GM19372 (cell line): ENCODE measurements at regions not wholly inside any gene's neighbourhood (a gene's known extent, or its start where the extent isn't known, plus 50 kb on each side); places are given as distances from the start of the nearest gene placed in this dataset.

Experiments used
- ATAC-seq: cut with Tn5 transposase; IDR thresholded peaks from one replicate; pipeline ENCODE4 v1.9.1; 2021; ENCODE audit warnings: mild to moderate bottlenecking, low read depth, moderate library complexity; ENCODE audit not compliant: unreplicated experiment

DNA sequence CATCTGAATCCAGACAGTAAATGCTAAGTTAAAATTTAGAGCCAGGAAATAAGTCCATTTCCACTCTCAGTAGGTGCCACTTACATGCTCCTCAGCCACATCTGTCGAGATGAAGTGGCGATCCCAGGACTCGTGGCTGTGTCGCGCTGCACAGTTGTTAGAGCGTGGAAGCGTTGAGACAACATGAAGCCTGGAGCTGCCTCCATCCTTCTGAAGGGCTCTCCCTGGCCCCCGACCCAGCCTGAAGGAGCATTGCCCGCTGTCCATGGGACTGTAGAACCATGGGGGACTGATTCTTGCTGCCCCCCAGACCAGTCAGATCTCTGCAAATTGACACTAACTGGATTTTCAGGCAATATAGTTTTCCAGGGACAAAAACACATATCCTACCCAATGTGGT lies 58.9 kb downstream of the IRX1 start:
- ATAC-seq, result no peak

DNA sequence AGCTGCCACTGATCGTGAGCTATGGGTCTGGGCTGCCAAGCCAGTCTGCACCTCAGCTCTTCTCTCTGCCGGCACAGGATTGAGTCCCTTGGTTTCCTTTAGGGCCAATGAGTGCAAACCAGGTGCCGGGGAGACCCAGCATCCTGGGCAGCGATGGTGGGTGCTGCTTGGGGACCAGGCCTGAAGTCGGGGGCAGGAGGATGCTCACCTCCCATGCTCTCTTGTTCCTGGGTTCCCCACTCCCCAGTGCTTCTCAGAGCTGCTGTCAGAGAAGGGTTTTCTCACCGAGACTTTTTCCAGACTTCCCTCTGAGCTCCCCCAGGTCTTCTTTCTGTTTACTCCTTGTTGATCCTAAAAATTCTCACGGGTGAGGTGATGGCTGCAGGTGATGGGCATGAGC lies 61.2 kb downstream of the IRX1 start:
- ATAC-seq, result no peak

DNA sequence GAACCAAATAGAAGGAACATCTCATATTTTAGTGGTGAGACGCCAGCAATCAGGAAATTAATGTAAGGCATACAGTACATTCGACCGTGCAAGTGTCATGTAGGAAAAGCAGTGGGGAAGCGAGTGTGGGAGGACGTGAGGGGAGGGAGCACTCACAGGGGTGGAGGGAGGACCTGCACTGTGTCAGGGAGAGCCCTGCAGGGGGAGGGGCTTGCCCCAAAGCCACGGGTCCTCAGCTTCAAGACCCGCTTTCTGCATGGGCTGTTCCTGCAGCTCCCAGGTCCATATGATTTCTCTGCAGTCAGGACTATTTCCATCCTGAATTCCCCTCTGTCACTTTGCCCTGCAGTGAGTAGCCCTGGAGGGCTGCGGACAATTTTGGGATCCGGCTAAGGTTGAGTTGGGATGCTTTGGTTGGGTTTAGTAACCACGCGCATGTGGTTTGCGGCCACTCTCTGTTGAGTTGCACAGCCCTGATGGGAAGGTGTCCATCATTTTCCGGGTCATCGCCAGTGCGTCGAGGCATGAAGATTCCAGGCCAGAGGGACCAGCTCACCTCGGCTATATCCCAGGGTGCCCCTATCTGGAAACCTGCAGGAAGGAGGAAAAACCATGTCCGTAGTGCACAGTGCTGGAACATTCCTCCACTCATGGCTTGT lies 61.9 kb downstream of the IRX1 start:
- no peak for ATAC-seq

DNA sequence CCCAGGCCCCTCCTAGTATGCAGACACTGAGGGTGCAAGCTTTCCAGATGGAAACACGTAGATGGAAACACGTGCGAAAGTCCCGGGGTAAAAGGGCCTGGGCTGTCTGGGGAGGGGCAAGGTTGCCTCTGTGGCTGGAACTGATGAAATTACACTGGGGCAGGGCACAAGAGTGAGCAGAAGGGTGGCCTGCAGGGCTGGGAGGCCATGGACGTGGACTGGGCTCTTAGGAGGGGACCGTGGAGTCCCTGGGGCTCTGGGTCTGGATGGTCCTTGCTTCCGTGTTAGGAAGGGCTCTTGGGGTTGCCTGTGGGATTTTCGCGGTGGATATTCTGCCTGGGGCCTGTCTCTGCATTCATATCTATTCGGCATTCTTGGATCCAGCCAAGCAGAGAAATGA lies 63.3 kb downstream of the IRX1 start:
- no peak for ATAC-seq

DNA sequence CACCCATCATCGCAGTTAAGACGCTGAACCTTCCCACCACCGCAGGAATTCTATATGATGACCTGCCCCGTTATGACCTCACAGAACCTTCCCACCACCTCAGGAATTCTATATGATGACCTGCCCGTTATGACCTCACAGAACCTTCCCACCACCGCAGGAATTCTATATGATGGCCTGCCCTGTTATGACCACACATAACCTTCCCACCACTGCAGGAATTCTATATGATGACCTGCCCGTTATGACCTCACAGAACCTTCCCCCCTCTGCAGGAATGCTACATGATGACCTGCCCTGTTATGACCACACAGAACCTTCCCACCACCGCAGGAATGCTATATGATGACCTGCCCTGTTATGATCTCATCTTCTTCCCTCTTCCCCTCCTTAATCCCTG lies 64.3 kb downstream of the IRX1 start:
- no peak for ATAC-seq

DNA sequence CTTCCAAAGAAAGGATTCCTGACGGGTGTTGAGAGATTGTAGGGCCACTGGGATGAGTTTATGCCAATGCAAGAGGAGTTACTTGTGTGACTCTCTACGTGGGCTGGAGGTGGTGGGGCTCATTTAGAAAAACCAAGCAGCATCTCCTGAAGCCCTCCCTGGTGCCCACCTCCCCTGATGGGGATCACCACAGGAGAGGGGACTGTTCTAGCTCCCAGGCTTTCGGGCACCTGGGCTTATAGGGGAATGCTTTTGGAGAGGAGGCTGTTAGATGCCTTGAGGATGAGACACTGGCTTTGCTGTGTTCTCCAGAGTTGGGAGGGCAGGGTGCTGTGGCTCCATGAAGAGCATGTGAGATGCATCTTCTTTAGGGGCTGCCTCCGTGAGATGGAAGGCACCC lies 65.0 kb downstream of the IRX1 start:
- no peak for ATAC-seq

DNA sequence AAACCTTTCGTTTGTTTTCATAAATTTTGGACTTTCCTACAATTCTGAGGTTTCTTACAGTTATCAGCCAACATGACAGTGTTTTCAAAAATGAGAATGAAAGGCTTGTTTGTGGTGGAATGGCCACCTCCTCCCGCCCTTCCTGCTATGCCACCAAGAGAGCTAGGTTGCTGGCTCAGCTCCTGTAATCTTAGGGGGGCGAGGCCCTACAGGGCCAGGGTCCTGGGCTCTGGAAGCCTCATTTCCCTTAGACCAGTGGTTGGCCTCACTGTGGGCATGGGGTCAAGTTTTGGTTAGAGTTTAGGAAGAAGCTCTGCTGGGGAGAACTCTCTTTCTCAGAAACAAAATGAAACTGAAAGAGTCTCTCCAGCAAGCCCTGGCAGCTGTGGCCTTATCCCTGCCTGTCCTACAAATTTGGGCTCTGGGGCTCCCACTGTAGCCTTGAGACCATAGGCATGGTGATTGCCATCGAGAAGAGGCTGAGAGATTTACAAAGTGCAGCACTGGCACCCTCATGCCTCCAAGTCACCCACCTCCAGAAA lies 66.2 kb downstream of the IRX1 start:
- no peak for ATAC-seq

DNA sequence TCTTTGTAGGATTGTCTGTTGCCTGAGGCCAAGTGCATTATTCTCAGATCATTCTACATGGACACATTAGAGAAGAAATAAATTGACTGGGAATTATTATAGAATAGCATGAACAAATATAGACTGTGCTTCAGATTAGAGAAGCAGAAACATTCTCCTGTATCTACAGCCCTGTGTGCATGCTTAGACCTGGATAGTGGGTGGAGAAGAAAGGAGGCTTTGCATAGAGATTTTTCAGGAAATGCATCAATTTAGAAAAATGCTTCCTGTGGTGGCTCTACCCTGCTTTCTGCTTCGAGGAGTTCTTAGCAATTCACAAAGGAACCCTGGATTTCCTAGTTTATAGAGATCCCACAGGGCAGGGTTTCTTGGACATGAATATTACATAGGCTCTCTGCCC lies 66.7 kb downstream of the IRX1 start:
- no peak for ATAC-seq

DNA sequence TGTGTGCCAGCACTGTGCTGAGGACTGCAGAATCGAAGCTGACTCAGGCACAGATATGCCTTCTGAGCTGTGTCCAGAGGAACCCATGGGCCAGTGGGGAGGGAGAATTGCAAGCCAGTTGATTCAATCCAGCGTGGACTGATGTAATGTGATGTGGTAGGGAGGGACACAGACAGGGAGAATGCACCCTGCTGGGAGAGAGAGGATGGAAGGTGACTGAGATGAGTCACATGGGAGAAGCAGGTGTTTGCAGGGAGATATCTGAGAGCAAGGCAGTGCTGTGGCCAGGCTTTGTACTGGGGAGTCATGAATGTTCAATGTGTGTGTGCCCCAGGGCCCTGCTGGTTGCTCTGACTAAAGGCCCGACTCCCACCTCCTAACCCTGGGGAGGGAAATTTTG lies 75.7 kb downstream of the IRX1 start:
- no peak for ATAC-seq

DNA sequence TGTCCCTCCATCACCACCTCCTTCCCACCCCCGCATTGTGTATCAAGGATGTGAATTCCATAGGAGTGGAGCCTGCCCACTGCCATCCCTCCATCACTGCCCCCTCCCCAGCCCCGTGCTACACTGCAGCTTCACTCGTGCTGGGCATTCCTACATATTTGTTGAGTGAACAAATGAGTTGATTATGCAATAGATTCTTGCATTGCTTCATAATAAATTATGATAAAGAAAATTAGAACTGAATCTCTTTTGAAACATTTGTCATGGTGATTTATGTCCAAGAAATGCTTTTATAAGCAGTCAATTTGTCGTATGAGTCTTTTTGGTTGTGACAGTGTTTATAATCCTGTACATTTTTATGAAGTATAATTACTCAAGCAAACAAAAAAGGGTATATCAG lies 83.2 kb downstream of the IRX1 start:
- no peak for ATAC-seq

DNA sequence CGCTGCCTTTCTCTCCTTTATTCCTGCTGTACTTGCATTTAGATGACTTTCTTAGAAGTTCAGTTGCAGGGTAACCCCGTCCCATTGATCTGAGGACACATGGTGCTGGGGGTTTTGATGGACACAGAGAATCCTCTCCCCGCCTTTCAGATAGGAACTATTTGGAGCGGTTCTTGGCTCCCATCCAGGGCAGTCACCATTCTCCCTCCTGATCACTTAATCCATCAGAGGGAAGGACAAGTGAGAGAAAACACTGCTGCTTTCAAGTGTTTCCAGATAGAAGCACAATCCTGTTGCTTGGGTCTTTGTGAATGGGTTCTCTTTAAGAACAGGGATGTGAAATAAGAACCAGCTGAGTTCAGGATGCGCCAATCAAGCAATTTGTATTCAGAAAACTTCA lies 85.2 kb downstream of the IRX1 start:
- no peak for ATAC-seq

DNA sequence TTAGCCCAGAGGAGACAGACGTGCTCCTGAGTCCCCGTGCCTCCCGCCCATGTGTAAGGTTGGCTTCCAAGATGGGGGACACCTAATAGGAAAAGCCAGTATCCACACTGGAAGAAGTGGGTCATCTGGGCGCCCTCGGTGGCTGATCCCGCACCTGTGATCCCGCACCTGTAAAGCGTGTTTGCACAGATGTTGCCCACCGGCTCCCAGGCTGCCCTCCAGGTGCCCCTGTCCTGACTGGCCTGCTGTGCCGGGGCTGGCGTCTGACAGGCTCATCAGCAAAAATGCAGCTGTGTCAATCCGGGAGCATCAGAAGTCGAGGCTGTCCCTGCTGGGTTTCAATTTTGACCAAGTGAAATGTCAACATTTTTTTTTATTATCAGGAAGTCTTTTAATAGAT lies 88.5 kb downstream of the IRX1 start:
- no peak for ATAC-seq

DNA sequence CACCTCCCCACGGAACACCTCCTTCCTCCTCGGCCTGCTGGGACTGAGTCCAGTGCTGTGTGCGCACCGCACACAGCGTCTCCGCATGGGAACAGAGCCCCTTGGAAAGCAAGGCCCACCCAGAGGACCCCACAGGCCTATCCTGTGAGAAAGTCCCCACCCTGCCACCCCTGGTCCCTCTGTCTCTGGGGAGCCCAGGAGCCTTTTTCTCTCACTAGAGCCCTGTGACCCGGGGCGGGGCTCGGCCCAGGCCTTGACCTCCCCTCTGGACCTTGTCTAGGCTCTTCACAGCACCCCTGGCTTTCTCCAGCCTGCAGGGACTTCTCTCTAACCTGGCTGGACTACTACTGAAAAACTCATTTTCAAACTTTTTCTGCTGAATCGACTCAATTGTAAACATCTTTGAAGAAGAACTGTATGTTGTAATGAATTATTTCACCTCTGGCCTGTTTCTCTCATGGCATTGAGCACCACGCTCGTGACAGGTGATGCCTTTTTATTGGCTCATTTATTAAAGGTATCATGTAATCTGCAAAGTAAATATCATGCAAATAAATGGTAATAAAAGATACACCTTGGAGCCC lies 89.2 kb downstream of the IRX1 start:
- ATAC-seq, result no peak

DNA sequence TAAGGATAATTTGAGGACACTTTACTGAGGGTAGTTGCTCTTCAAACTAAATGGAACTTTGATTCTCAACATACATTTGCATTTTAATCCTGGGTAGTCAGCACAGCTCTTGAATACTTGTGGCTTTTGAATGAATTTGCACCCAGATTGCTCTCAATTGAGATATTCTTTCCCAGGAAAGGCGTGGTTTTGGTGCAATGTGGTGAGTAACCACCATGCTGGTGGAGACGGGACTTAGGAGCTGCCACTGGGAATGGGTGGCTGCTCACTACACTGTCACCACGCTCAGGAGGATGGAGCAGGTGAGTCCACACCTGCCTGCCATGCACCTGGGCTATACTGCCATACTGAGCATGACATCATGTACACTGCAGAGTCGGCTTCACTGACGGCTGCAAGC lies 99.2 kb downstream of the IRX1 start:
- no peak for ATAC-seq

DNA sequence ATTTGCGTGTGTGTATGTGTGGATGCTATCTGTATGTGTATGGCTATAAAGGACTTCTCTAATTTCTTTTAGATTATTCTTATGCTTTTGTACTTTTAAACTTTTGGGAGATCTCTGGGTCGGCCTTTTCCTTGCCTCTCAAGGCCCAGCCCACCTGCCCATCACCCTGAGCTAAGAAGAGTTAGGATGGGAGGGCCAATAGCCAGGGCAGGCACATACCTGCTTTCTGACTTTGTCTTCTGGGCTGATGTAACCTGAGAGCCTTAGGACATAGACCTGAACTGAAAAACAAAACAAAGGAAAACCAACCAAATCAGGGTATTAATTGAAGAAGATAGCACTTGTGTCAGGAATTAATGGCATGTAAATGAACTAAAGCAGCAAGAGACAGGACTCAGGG lies 100.2 kb downstream of the IRX1 start:
- no peak for ATAC-seq

DNA sequence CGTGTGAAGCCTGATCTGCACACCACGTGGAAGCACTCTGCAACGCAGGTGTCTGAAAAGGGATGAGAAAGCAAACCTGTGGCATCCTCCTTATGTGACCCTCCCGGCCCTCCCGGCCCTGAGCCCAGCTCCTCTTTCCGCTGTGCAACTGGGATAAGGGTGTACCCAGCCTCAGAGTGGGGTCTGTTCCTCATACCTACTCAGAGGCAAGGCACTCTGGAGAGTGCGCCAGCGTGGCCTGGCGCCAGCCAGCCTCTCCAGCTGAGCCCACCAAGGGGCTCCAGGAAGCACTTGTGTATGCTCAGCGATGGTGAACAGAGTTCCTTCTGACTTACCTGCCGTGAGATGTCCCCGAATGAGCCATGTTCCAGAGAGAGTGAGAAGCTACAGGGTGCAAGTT lies 102.8 kb downstream of the IRX1 start:
- ATAC-seq, result no peak

DNA sequence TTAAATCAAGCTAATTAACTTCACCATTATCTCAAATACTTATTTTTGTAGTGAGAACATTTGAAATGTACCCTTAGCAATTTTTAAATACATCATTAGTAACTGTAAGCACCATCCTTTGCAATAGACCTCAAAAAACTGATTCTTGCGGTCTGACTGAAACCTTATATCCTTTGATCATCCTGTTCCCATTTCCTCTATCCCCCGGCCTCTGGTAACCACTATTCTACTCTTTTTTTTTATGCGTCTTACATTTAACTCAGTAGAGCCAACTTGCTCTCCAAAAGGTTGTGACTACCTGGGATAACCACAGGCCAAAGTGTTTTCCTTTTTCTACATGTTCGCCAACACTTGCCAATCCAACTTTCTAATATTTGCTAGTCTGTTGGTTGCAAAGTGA lies 106.1 kb downstream of the IRX1 start:
- no peak for ATAC-seq

DNA sequence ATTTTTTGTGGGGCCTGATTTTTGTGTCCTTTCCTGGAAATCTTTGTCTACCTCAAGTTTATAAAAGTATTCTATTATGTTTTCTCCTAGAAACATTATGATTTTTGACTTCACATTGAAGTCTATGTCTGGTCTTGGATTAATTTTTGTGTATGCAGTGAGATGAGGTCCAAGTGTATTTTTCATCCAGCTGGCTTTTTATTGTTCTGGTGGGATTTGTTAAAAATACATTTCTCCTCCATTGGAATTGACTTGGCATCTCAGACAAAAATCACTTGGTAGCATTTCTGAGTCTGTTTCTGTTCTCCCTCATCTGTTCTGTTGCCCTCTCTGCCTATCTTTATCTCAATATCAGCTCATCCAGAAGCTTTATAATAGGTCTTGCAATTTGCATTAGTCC lies 109.0 kb downstream of the IRX1 start:
- no peak for ATAC-seq

DNA sequence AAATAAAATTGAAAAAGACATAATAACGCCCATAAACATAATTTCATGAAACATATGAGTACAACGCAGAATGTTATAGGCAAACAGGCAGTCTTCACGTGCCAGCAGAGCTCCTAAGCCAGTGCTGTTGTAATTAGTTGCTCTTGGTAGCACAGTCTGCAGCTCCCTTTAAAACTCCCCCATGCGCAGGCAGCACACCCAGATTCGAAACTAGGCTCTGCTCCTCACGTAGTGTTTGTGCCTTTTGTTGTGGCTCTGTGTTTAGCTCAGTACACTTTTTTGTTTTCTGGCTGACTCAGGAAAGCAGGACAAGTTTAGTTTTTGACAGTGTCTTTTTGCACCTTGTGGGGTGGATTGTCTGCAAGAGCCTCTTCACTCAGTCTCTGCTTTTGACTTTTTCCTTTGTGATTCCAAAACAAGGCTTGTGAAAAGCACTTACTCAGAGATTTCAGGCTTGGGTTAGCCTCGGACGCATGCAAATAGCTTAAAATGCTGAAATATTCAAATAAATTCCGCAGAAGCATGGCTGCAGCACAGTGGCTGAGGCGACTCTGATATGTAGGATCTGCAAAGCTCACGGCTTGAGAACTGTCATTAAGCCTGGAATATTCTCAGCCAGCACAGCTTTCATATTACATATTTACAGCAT lies 113.6 kb downstream of the IRX1 start:
- no peak for ATAC-seq

DNA sequence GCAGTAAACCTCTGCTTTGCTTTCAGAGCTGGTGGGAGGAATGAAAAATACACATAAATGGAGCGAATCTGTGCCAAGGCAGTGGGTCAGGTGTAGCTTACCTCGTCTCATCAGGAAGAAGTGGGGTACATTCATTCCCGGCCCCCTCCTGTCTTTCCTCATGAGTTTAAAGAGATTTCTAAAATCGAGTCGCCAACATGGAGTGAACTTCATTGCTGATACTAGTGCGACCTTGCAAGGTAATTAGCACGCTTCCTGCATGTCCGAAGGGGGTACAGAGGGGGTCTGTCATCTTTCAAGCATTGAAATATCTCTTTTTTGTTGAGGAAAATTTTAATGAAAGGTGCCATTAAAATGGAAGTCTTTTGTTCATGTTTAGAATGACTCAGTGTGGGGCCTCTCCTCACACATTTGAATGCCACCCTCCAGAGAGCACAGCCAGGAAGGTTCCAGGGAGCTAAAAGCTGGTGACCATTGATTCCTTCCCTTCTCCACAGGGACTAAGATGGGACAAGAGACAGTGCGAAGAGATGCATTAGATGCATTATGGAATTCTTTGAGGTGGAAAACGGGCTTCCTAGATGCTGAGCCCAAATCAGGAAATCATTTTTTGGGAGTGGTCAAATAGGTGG lies 114.2 kb downstream of the IRX1 start:
- ATAC-seq, result no peak

DNA sequence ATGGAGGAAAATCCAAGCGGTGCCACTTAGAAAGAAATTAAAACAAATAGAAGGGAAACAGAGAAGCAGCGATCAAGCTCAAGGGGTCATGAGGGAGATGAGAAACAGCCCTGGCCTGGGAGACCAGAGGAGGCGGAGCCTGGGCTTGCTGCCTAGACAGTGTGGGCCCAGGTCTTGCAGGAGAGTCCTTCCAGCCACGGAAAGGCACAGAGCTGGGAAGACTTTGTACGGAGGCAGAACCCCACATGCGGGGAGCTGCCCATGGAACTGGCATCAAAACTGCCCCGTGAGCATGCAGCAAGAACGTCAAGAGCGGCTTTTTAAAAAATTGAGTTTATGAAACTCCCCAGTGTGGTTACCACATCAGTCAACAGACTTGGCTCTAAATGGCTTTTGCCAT lies 119.4 kb downstream of the IRX1 start:
- no peak for ATAC-seq

DNA sequence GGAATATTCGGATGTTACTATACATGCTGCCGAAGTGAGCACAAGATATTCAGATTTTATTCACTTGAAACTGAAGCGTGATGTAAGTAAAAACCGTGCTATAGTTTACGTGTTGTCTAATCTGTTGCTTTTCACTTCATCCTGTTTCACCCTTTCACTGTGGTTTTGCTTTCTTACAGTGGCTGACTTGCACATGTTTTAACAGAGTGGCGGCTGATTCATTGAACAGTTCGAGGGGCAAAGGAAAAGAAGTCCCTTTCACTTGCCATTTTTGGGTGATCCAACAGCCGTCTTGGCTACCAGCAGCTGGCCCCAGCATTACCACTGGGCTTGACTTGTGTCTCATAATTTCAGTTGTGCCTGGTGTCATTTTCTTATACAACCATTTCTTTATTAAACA lies 134.0 kb downstream of the IRX1 start:
- no peak for ATAC-seq
